Tibial nerve (tissue), 4 donors: ENCODE measurements at regions not wholly inside any gene's neighbourhood (a gene's known extent, or its start where the extent isn't known, plus 50 kb on each side); places are given as distances from the start of the nearest gene placed in this dataset.

Experiments used
- DNase-seq, 2 donors: peaks; one replicate each; pipeline ENCODE4 v3.0.0-alpha.2; 2019; ENCODE audit warnings: low spot score in 2 of 2
- H3K27ac ChIP-seq, 4 donors: fragments of 200-600 bp; sonication (generic) in 3 of 4; one replicate each; pipeline ENCODE4 v1.5.1; 2017 to 2019; ENCODE audit warnings: mild to moderate bottlenecking in 1 of 4
- H3K27me3 ChIP-seq, 2 donors: fragments of 200-600 bp; sonication (generic) in 1 of 2; one replicate each; pipeline versions ENCODE4 v1.5.1 to v1.6.0; 2017 to 2019
- H3K36me3 ChIP-seq, 3 donors: fragments of 200-600 bp; sonication (generic); one replicate each; pipeline ENCODE4 v1.5.1; 2018 to 2019
- H3K4me1 ChIP-seq, 4 donors: fragments of 200-600 bp; sonication (generic) in 3 of 4; one replicate each; pipeline ENCODE4 v1.5.1; 2017 to 2019
- H3K4me3 ChIP-seq, 4 donors: fragments of 200-600 bp; sonication (generic) in 3 of 4; one replicate each; pipeline ENCODE4 v1.5.1; 2017 to 2019; ENCODE audit warnings: mild to moderate bottlenecking in 1 of 4, moderate library complexity in 1 of 4
- H3K9me3 ChIP-seq, 4 donors: fragments of 200-600 bp; sonication (generic) in 3 of 4; one replicate each; pipeline ENCODE4 v1.5.1; 2017 to 2019
- EP300 ChIP-seq, 2 donors: sonication (generic); formaldehyde crosslinking; IDR thresholded peaks; one replicate each; pipeline ENCODE4 v1.6.1; 2017; ENCODE audit warnings: antibody characterized with exemption in 2 of 2, mild to moderate bottlenecking in 1 of 2
- POLR2A ChIP-seq, 2 donors: fragments of 450-650 bp; IDR thresholded peaks; one replicate each; pipeline ENCODE4 v1.6.1; 2017; ENCODE audit warnings: antibody characterized with exemption in 2 of 2, mild to moderate bottlenecking in 2 of 2, moderate library complexity in 2 of 2
- WGBS, 2 donors: methylation state at CpG; one replicate each; pipeline ENCODE4 v1.1.5; 2018; 5-methylcytosine and 5-hydroxymethylcytosine counted together
- TF ChIP-seq, protein P1 (sequence below), 5 experiments: fragments of 200-600 bp in 3 of 5; fragments of 450-650 bp in 2 of 5; sonication (generic) in 3 of 5; IDR thresholded peaks; one replicate each; pipeline ENCODE4 v1.5.1; 2016 to 2019; ENCODE audit warnings: antibody characterized with exemption in 5 of 5, mild to moderate bottlenecking in 3 of 5, moderate library complexity in 2 of 5

DNA sequence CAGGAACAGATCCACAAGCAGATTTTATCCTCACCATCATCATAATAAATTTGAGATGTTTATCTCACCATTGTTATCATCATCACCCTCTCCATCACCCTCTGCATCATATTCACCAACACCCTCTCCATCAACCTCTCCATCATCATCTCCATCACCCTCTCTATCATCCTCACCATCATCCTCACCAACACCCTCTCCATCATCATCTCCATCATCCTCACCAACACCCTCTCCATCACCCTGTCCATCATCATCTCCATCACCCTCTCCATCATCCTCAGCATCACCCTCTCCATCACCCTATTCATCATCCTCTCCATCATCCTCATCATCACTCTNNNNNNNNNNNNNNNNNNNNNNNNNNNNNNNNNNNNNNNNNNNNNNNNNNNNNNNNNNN lies 567.0 kb upstream of the SGCD start:
- Histone ChIP-seq H3K27ac (no peak overlapping the region), H3K36me3 (no peaks in the 10 kb centered on the region), H3K9me3 (peaks cover 0 to 4% (median 0%) of the 10 kb centered on the region in 4 donors), H3K4me1 (no peaks in the 10 kb centered on the region), H3K4me3 (no peak overlapping the region), H3K27me3 (no peaks in the 10 kb centered on the region)
- no peak for DNase-seq
- TF ChIP-seq EP300 (IDR thresholded peaks at IDR 0.05) (no peak), POLR2A (IDR thresholded peaks at IDR 0.05) (no peak)
- TF ChIP-seq, protein P1, sequence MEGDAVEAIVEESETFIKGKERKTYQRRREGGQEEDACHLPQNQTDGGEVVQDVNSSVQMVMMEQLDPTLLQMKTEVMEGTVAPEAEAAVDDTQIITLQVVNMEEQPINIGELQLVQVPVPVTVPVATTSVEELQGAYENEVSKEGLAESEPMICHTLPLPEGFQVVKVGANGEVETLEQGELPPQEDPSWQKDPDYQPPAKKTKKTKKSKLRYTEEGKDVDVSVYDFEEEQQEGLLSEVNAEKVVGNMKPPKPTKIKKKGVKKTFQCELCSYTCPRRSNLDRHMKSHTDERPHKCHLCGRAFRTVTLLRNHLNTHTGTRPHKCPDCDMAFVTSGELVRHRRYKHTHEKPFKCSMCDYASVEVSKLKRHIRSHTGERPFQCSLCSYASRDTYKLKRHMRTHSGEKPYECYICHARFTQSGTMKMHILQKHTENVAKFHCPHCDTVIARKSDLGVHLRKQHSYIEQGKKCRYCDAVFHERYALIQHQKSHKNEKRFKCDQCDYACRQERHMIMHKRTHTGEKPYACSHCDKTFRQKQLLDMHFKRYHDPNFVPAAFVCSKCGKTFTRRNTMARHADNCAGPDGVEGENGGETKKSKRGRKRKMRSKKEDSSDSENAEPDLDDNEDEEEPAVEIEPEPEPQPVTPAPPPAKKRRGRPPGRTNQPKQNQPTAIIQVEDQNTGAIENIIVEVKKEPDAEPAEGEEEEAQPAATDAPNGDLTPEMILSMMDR (IDR thresholded peaks at IDR 0.05), result no peak

DNA sequence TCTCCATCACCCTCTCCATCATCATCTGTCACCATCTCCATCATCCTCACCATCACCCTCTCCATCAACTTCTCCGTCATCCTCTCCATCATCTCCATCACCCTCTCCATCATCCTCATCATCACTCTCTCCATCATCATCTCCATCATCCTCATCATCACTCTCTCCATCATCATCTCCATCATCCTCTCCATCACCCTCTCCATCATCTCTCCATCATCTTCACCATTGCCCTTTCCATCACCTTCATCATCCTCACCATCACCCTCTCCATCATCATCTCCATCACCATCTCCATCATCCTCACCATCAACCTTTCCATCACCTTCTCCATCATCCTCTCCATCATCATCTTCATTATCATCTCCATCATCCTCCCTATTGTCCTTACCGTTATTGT lies 565.5 kb upstream of the SGCD start:
- Histone ChIP-seq H3K4me1 (no peaks in the 10 kb centered on the region), H3K4me3 (no peak overlapping the region), H3K36me3 (no peaks in the 10 kb centered on the region), H3K27me3 (no peaks in the 10 kb centered on the region), H3K9me3 (peaks cover 0 to 4% (median 0%) of the 10 kb centered on the region in 4 donors), H3K27ac (no peak overlapping the region)
- TF ChIP-seq, protein P1 (IDR thresholded peaks at IDR 0.05), result no peak
- no peak for TF ChIP-seq POLR2A (IDR thresholded peaks at IDR 0.05)
- no peak for DNase-seq
- WGBS, 2 donors, result 90% methylated on average over 2 of the region's 2 CpGs

DNA sequence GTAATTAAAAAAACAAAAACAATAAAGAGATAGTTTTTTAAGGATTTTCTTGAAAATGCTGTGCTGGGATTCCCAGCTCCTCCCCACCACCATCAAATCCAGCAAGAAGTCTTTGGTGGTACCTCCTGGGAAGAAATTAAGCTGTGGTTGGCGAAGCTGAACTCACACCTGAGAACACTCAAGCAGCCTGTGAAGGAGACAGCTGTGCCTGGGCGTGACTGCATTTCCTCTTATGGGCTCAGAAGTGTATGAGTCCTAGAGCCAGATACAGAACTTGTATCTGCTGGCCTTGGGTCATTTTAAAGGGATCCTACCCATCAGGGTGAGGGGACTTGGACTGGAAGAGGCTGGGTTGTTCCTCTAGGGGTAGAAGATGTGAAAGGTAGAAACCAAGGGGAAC lies 561.2 kb upstream of the SGCD start:
- Histone ChIP-seq H3K9me3 (no peaks in the 10 kb centered on the region), H3K4me1 (no peaks in the 10 kb centered on the region), H3K27ac (no peak overlapping the region), H3K36me3 (no peaks in the 10 kb centered on the region), H3K27me3 (no peaks in the 10 kb centered on the region), H3K4me3 (no peak overlapping the region)
- WGBS, 2 donors, result 62 to 67% methylated on average over 2 of the region's 2 CpGs
- no peak for TF ChIP-seq EP300 (IDR thresholded peaks at IDR 0.05)
- TF ChIP-seq, protein P1 (IDR thresholded peaks at IDR 0.05), result no peak
- no peak for TF ChIP-seq POLR2A (IDR thresholded peaks at IDR 0.05)
- DNase-seq, result no peak

DNA sequence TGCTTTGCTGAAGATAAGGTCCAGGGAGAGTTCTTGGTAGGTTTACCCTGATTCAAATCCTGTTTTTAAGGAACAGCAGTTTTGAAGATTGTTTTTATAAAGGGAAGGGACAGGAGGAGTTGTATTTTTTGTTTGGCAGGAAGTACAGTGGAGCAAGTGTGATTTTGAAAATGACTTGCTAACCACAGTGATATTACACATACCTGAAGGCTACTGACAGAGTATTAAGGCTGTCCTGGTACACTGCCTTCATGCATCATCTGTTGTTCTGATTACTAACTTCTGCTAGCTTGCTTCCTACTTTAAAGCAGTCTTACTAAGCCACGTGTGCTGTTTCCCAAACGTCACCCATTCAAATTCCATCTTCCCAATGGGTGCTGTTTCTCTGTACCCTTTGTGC lies 559.5 kb upstream of the SGCD start:
- Histone ChIP-seq H3K27ac (no peak overlapping the region), H3K27me3 (no peaks in the 10 kb centered on the region), H3K36me3 (no peaks in the 10 kb centered on the region), H3K4me3 (no peak overlapping the region), H3K4me1 (no peaks in the 10 kb centered on the region), H3K9me3 (no peaks in the 10 kb centered on the region)
- 66 to 69% methylated on average over 2 of the region's 2 CpGs for WGBS, 2 donors
- TF ChIP-seq, protein P1 (IDR thresholded peaks at IDR 0.05), result no peak
- TF ChIP-seq EP300 (IDR thresholded peaks at IDR 0.05) (no peak), POLR2A (IDR thresholded peaks at IDR 0.05) (no peak)
- no peak for DNase-seq

DNA sequence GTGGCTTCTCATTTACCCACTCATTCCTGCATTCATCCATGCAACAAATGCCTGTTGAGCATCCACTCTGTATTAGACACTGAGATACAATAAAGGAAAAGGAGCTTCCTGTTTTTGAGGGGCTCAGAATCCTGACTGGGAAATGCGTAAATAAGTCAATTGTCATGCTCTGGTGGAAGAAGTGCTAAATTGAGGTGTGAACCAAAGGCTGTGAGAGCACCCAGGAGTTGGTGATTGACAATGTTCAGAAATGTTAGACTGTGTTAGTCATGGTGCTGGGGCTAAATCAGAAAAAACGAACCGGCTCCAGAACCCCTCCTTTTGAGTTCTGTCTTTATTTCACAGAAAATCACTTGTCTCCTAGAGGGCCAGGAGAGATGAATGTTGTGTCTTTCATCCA lies 558.6 kb upstream of the SGCD start:
- Histone ChIP-seq H3K4me3 (no peak overlapping the region), H3K27me3 (no peaks in the 10 kb centered on the region), H3K4me1 (no peaks in the 10 kb centered on the region), H3K27ac (no peak overlapping the region), H3K9me3 (no peaks in the 10 kb centered on the region), H3K36me3 (no peaks in the 10 kb centered on the region)
- TF ChIP-seq, protein P1 (IDR thresholded peaks at IDR 0.05), result no peak
- no peak for TF ChIP-seq POLR2A (IDR thresholded peaks at IDR 0.05)
- TF ChIP-seq EP300 (IDR thresholded peaks at IDR 0.05), result no peak
- no peak for DNase-seq
- WGBS, 2 donors, result 54 to 58% methylated on average over 3 of the region's 3 CpGs
